ENCODE measurements at regions not wholly inside any gene's neighbourhood (a gene's known extent, or its start where the extent isn't known, plus 50 kb on each side); places are given as distances from the start of the nearest gene placed in this dataset.
A peak's percentile ranks its signal among the peaks of the same experiment; 100 is the strongest.
"Not testable (repeated sequence)": the region's sequence is repeated elsewhere in the genome, so short reads cannot be mapped to it uniquely, and the experiment has no call there.

- H3K4me1 ChIP-seq (ENCODE audit: control insufficient read depth, insufficient read depth, low read length); H3K27me3 ChIP-seq (ENCODE audit: control insufficient read depth, insufficient read depth, low read length); H3K36me3 ChIP-seq (ENCODE audit: insufficient read depth, low read length); H3K9me3 ChIP-seq (replicated peaks; ENCODE audit: low read length): not testable (repeated sequence)
- Histone ChIP-seq H3K9ac (ENCODE audit: low read depth, low read length) (peak overlapping the region; percentile 64), H3K4me3 (ENCODE audit: low read length) (peak overlapping the region; percentile 65), H3K4me2 (ENCODE audit: low read length) (peak overlapping the region; percentile 66)
Observed at GRCh38 chr9:39463696-39464095, 108.2 kb downstream of the SPATA31A1 start.

- Histone ChIP-seq H3K4me3 (ENCODE audit: low read length) (peak overlapping the region; percentile 65), H3K9ac (ENCODE audit: low read depth, low read length) (peak overlapping the region; percentile 64), H3K4me2 (ENCODE audit: low read length) (peak overlapping the region; percentile 66)
- H3K4me1 ChIP-seq (ENCODE audit: control insufficient read depth, insufficient read depth, low read length); H3K36me3 ChIP-seq (ENCODE audit: insufficient read depth, low read length); H3K27me3 ChIP-seq (ENCODE audit: control insufficient read depth, insufficient read depth, low read length); H3K9me3 ChIP-seq (replicated peaks; ENCODE audit: low read length): not testable (repeated sequence)
Observed at GRCh38 chr9:39464122-39464777, 108.8 kb downstream of the SPATA31A1 start.

GRCh38 chr9:39474499-39474898, 119.0 kb downstream of the SPATA31A1 start:
- H3K4me1 ChIP-seq (ENCODE audit: control insufficient read depth, insufficient read depth, low read length); H3K4me3 ChIP-seq (ENCODE audit: low read length); H3K4me2 ChIP-seq (ENCODE audit: low read length); H3K9me3 ChIP-seq (replicated peaks; ENCODE audit: low read length); H3K9ac ChIP-seq (ENCODE audit: low read depth, low read length); H3K36me3 ChIP-seq (ENCODE audit: insufficient read depth, low read length); H3K27me3 ChIP-seq (ENCODE audit: control insufficient read depth, insufficient read depth, low read length): not testable (repeated sequence)

- not testable (repeated sequence) for H3K4me1 ChIP-seq (ENCODE audit: control insufficient read depth, insufficient read depth, low read length); H3K27me3 ChIP-seq (ENCODE audit: control insufficient read depth, insufficient read depth, low read length); H3K9ac ChIP-seq (ENCODE audit: low read depth, low read length); H3K36me3 ChIP-seq (ENCODE audit: insufficient read depth, low read length); H3K9me3 ChIP-seq (replicated peaks; ENCODE audit: low read length); H3K4me3 ChIP-seq (ENCODE audit: low read length); H3K4me2 ChIP-seq (ENCODE audit: low read length)
Observed at GRCh38 chr9:39483073-39483472, 127.6 kb downstream of the SPATA31A1 start.

GRCh38 chr9:39483880-39484279, 128.4 kb downstream of the SPATA31A1 start:
- not testable (repeated sequence) for H3K4me2 ChIP-seq (ENCODE audit: low read length); H3K9me3 ChIP-seq (replicated peaks; ENCODE audit: low read length); H3K27me3 ChIP-seq (ENCODE audit: control insufficient read depth, insufficient read depth, low read length); H3K36me3 ChIP-seq (ENCODE audit: insufficient read depth, low read length); H3K4me1 ChIP-seq (ENCODE audit: control insufficient read depth, insufficient read depth, low read length); H3K4me3 ChIP-seq (ENCODE audit: low read length); H3K9ac ChIP-seq (ENCODE audit: low read depth, low read length)

GRCh38 chr9:39484292-39484691, 128.8 kb downstream of the SPATA31A1 start:
- H3K4me2 ChIP-seq (ENCODE audit: low read length); H3K27me3 ChIP-seq (ENCODE audit: control insufficient read depth, insufficient read depth, low read length); H3K9ac ChIP-seq (ENCODE audit: low read depth, low read length); H3K36me3 ChIP-seq (ENCODE audit: insufficient read depth, low read length); H3K4me3 ChIP-seq (ENCODE audit: low read length); H3K4me1 ChIP-seq (ENCODE audit: control insufficient read depth, insufficient read depth, low read length); H3K9me3 ChIP-seq (replicated peaks; ENCODE audit: low read length): not testable (repeated sequence)

GRCh38 chr9:39487477-39487876, 132.0 kb downstream of the SPATA31A1 start:
- H3K4me2 ChIP-seq (ENCODE audit: low read length); H3K9ac ChIP-seq (ENCODE audit: low read depth, low read length); H3K4me3 ChIP-seq (ENCODE audit: low read length); H3K36me3 ChIP-seq (ENCODE audit: insufficient read depth, low read length); H3K9me3 ChIP-seq (replicated peaks; ENCODE audit: low read length); H3K4me1 ChIP-seq (ENCODE audit: control insufficient read depth, insufficient read depth, low read length); H3K27me3 ChIP-seq (ENCODE audit: control insufficient read depth, insufficient read depth, low read length): not testable (repeated sequence)

- not testable (repeated sequence) for H3K4me2 ChIP-seq (ENCODE audit: low read length); H3K9ac ChIP-seq (ENCODE audit: low read depth, low read length); H3K36me3 ChIP-seq (ENCODE audit: insufficient read depth, low read length); H3K27me3 ChIP-seq (ENCODE audit: control insufficient read depth, insufficient read depth, low read length); H3K9me3 ChIP-seq (replicated peaks; ENCODE audit: low read length); H3K4me3 ChIP-seq (ENCODE audit: low read length); H3K4me1 ChIP-seq (ENCODE audit: control insufficient read depth, insufficient read depth, low read length)
Observed at GRCh38 chr9:39496248-39496647, 140.8 kb downstream of the SPATA31A1 start.

GRCh38 chr9:39503178-39503577, 147.7 kb downstream of the SPATA31A1 start:
- H3K4me3 ChIP-seq (ENCODE audit: low read length); H3K27me3 ChIP-seq (ENCODE audit: control insufficient read depth, insufficient read depth, low read length); H3K4me1 ChIP-seq (ENCODE audit: control insufficient read depth, insufficient read depth, low read length); H3K4me2 ChIP-seq (ENCODE audit: low read length); H3K36me3 ChIP-seq (ENCODE audit: insufficient read depth, low read length); H3K9ac ChIP-seq (ENCODE audit: low read depth, low read length); H3K9me3 ChIP-seq (replicated peaks; ENCODE audit: low read length): not testable (repeated sequence)

- H3K9me3 ChIP-seq (replicated peaks; ENCODE audit: low read length); H3K4me1 ChIP-seq (ENCODE audit: control insufficient read depth, insufficient read depth, low read length); H3K4me3 ChIP-seq (ENCODE audit: low read length); H3K4me2 ChIP-seq (ENCODE audit: low read length); H3K36me3 ChIP-seq (ENCODE audit: insufficient read depth, low read length); H3K27me3 ChIP-seq (ENCODE audit: control insufficient read depth, insufficient read depth, low read length); H3K9ac ChIP-seq (ENCODE audit: low read depth, low read length): not testable (repeated sequence)
Observed at GRCh38 chr9:39527387-39528029, 172.0 kb downstream of the SPATA31A1 start.

GRCh38 chr9:39532597-39532996, 177.1 kb downstream of the SPATA31A1 start:
- H3K36me3 ChIP-seq (ENCODE audit: insufficient read depth, low read length); H3K27me3 ChIP-seq (ENCODE audit: control insufficient read depth, insufficient read depth, low read length); H3K4me1 ChIP-seq (ENCODE audit: control insufficient read depth, insufficient read depth, low read length); H3K9me3 ChIP-seq (replicated peaks; ENCODE audit: low read length); H3K4me2 ChIP-seq (ENCODE audit: low read length); H3K4me3 ChIP-seq (ENCODE audit: low read length); H3K9ac ChIP-seq (ENCODE audit: low read depth, low read length): not testable (repeated sequence)

- H3K36me3 ChIP-seq (ENCODE audit: insufficient read depth, low read length); H3K9me3 ChIP-seq (replicated peaks; ENCODE audit: low read length); H3K4me2 ChIP-seq (ENCODE audit: low read length); H3K9ac ChIP-seq (ENCODE audit: low read depth, low read length); H3K4me3 ChIP-seq (ENCODE audit: low read length); H3K4me1 ChIP-seq (ENCODE audit: control insufficient read depth, insufficient read depth, low read length); H3K27me3 ChIP-seq (ENCODE audit: control insufficient read depth, insufficient read depth, low read length): not testable (repeated sequence)
Observed at GRCh38 chr9:39533001-39533762, 177.7 kb downstream of the SPATA31A1 start.

Data from skeletal muscle satellite cell (primary cell).